GM12878 (cell line): ENCODE measurements at regions not wholly inside any gene's neighbourhood (a gene's known extent, or its start where the extent isn't known, plus 50 kb on each side); places are given as distances from the start of the nearest gene placed in this dataset.

Experiments used
- ATAC-seq: fragments of 200-7000 bp; cut with Tn5 transposase; 3 replicates; pipeline ENCODE4 v1.9.1; 2020; ENCODE audit warnings: mild to moderate bottlenecking, moderate library complexity
- BruUV-seq: library from RNA; stranded (reverse); fragments of 400-500 nt; replicated peaks from 2 replicates; lab custom pipeline; 2021; lab: Mats Ljungman, UMichigan
- CTCF ChIA-PET: fragments of 300-600 bp; sonication (Branson Sonifier 250); formaldehyde crosslinking; extraction: SDS; loops from one replicate; lab custom pipeline; 2021; ENCODE audit warnings: inconsistent platforms; lab: Yijun Ruan, JAX
- POLR2A ChIA-PET: fragments of 350-600 bp; formaldehyde crosslinking; extraction: SDS; loops from one replicate; lab custom pipeline; 2021; ENCODE audit warnings: inconsistent platforms; lab: Charles Lee
- RAD21 ChIA-PET: fragments of 300-600 bp; sonication (Branson Sonifier 250); formaldehyde crosslinking; loops from one replicate; lab custom pipeline; 2023; ENCODE audit warnings: antibody characterized with exemption; ENCODE audit not compliant: unreplicated experiment; lab: Charles Lee
- SMC1A ChIA-PET: fragments of 300-600 bp; sonication (Branson Sonifier 250); formaldehyde crosslinking; loops from one replicate; lab custom pipeline; 2023; ENCODE audit not compliant: unreplicated experiment, uncharacterized antibody; lab: Charles Lee
- DNase-seq: peaks from one replicate; pipeline ENCODE4 v3.0.0-alpha.2; 2011; ENCODE audit warnings: low read depth, low spot score
- FAIRE-seq: peaks from 3 replicates; lab custom pipeline; 2011; peaks lifted over from hg19 to GRCh38; lab: Jason Lieb, UNC
- H2AFZ ChIP-seq: 2 replicates; pipeline ENCODE4 v1.6.0; 2011; ENCODE audit warnings: low read depth, low read length, control low read depth; ENCODE audit not compliant: control insufficient read depth
- H3K27ac ChIP-seq: 2 replicates; pipeline ENCODE4 v1.5.1; 2011; ENCODE audit warnings: control low read depth; ENCODE audit not compliant: control insufficient read depth, insufficient read depth
- H3K27me3 ChIP-seq, 2 experiments: replicated peaks in 1 of 2; 2 replicates each; pipeline versions ENCODE4 v1.6.0 to v1.6.1; 2011; ENCODE audit warnings: low read length in 1 of 2; ENCODE audit not compliant: control insufficient read depth in 2 of 2, insufficient read depth in 2 of 2
- H3K36me3 ChIP-seq, 2 experiments: 2 replicates each; pipeline ENCODE4 v1.5.1; 2011; ENCODE audit warnings: low read length in 1 of 2; ENCODE audit not compliant: control insufficient read depth in 2 of 2, insufficient read depth in 2 of 2
- H3K4me1 ChIP-seq: 2 replicates; pipeline ENCODE4 v1.6.1; 2011; ENCODE audit warnings: mild to moderate bottlenecking, low read length, moderate library complexity, mixed read lengths; ENCODE audit not compliant: control insufficient read depth, insufficient read depth
- H3K4me2 ChIP-seq: 2 replicates; pipeline ENCODE4 v1.6.0; 2011; ENCODE audit warnings: control low read depth; ENCODE audit not compliant: control insufficient read depth, insufficient read depth
- H3K4me3 ChIP-seq: fragments of 200-600 bp; sonication (generic); 2 replicates; pipeline ENCODE4 v1.5.1; 2016
- H3K79me2 ChIP-seq: 2 replicates; pipeline ENCODE4 v1.6.0; 2011; ENCODE audit warnings: low read length; ENCODE audit not compliant: control insufficient read depth, insufficient read depth
- H3K9ac ChIP-seq: 2 replicates; pipeline ENCODE4 v1.8.0; 2011; ENCODE audit warnings: low read length, control low read depth, mixed read lengths; ENCODE audit not compliant: control insufficient read depth, insufficient read depth
- H3K9me3 ChIP-seq: replicated peaks from 3 replicates; pipeline ENCODE4 v1.5.1; 2011; ENCODE audit warnings: mild to moderate bottlenecking, low read length; ENCODE audit not compliant: control insufficient read depth, insufficient read depth
- H4K20me1 ChIP-seq: 2 replicates; pipeline ENCODE4 v1.6.0; 2011; ENCODE audit not compliant: control insufficient read depth, insufficient read depth
- ESRRA ChIP-seq: IDR thresholded peaks from 2 replicates; pipeline ENCODE4 v1.6.1; 2012; ENCODE audit warnings: mild to moderate bottlenecking, low read length, improper control_type of control experiment
- ETV6 ChIP-seq, 2 experiments: fragments of 450-650 bp in 1 of 2; IDR thresholded peaks in 1 of 2; conservative IDR thresholded peaks in 1 of 2; 2 replicates each; pipeline ENCODE4 v1.6.1; 2014; ENCODE audit warnings: antibody characterized with exemption in 1 of 2, borderline replicate concordance in 1 of 2, low read depth in 1 of 2, mild to moderate bottlenecking in 1 of 2, moderate library complexity in 1 of 2
- IRF3 ChIP-seq: fragments of 450-650 bp; IDR thresholded peaks from 2 replicates; pipeline ENCODE4 v1.6.1; 2014; ENCODE audit warnings: mild to moderate bottlenecking
- RAD21 ChIP-seq: IDR thresholded peaks from 2 replicates; pipeline ENCODE4 v1.6.1; 2011; ENCODE audit warnings: mild to moderate bottlenecking, low read depth, low read length, moderate library complexity; ENCODE audit not compliant: insufficient read depth
- REST ChIP-seq: IDR thresholded peaks from 2 replicates; pipeline ENCODE4 v1.6.1; 2012; ENCODE audit warnings: mild to moderate bottlenecking, low read depth, low read length
- RUNX3 ChIP-seq: IDR thresholded peaks from 2 replicates; pipeline ENCODE4 v1.6.1; 2012; ENCODE audit warnings: low read length, inconsistent platforms
- SREBF1 ChIP-seq: IDR thresholded peaks from 2 replicates; pipeline ENCODE4 v1.6.1; 2012; ENCODE audit warnings: mild to moderate bottlenecking, low read length
- YY1 ChIP-seq: IDR thresholded peaks from 2 replicates; pipeline ENCODE4 v1.6.1; 2011; ENCODE audit warnings: low read depth, mild to moderate bottlenecking, low read length
- WGBS: methylation state at CpG from one replicate; pipeline ENCODE4 v1.1.6; 2016; ENCODE audit warnings: low lambda C conversion rate; ENCODE audit not compliant: insufficient replicate concordance, insufficient coverage; ENCODE audit errors: missing lambda C conversion rate; 5-methylcytosine and 5-hydroxymethylcytosine counted together
- in situ Hi-C: fragments of 300-500 bp; cut with MboI; formaldehyde crosslinking; loops from 9 replicates; pipeline ENCODE4 v1.14.3; 2018; ENCODE audit warnings: mixed read lengths
- intact Hi-C: fragments of 100-400 bp; cut with micrococcal nuclease; formaldehyde crosslinking; loops from one replicate; pipeline ENCODE4 v1.14.2; 2022; ENCODE audit not compliant: unreplicated experiment

GRCh38 chr2:15729001-15729400 lies 137.3 kb downstream of the DDX1 start:
- SMC1A ChIA-PET, result no interaction called here
- POLR2A ChIA-PET, result no interaction called here

More at GRCh38 chr2:15729001-15729400, 137.3 kb downstream of the DDX1 start:
- H4K20me1 ChIP-seq, result no peaks in the 10 kb centered on the region
- RAD21 ChIA-PET, result no interaction called here
- ATAC-seq, result no peak
- no peak for TF ChIP-seq REST
- TF ChIP-seq YY1, result no peak
- no peak for TF ChIP-seq RAD21
- TF ChIP-seq SREBF1, result no peak
- no peak for TF ChIP-seq IRF3
- TF ChIP-seq ETV6 (conservative IDR thresholded peaks at IDR 0.05 in 1 of 2, IDR thresholded peaks at IDR 0.05 in 1 of 2; ENCODE audit: borderline replicate concordance in 1 of 2, low read depth in 1 of 2), result no peak
- TF ChIP-seq ESRRA, result no peak
- no peak for TF ChIP-seq RUNX3
- TF ChIP-seq, all 136 proteins: peak for 0
- Histone ChIP-seq H3K4me3 (no peak overlapping the region), H3K9ac (no peak overlapping the region), H2AFZ (no peak overlapping the region), H3K9me3 (no peaks in the 10 kb centered on the region), H3K4me1 (peaks cover 17% of the 10 kb centered on the region), H3K79me2 (no peaks in the 10 kb centered on the region), H3K4me2 (no peak overlapping the region), H3K27me3 (no peaks in the 10 kb centered on the region; a peak in 1 of 4 replicates), H3K27ac (no peak overlapping the region), H3K36me3 (no peaks in the 10 kb centered on the region)
- 49% methylated on average over 7 of the region's 7 CpGs for WGBS
- CTCF ChIA-PET, result no interaction called here
- in situ Hi-C loops (no loop called here), intact Hi-C loops (no loop called here)
- no peak for FAIRE-seq
- no TSS peak for BruUV-seq
- DNase-seq, result no peak
